Fibroblast of villous mesenchyme (primary cell): ENCODE measurements at regions not wholly inside any gene's neighbourhood (a gene's known extent, or its start where the extent isn't known, plus 50 kb on each side); places are given as distances from the start of the nearest gene placed in this dataset.

Source experiments
- DNase-seq: peaks from one replicate; pipeline ENCODE4 v3.0.0-alpha.2; 2010; ENCODE audit warnings: low read depth
- H3K4me3 ChIP-seq: 2 replicates; pipeline ENCODE4 v1.5.1; 2011; ENCODE audit warnings: low read depth, mild to moderate bottlenecking, low read length
- CTCF ChIP-seq: IDR thresholded peaks from 2 replicates; pipeline ENCODE4 v1.5.1; 2012; ENCODE audit warnings: low read depth, mild to moderate bottlenecking, low read length; ENCODE audit not compliant: insufficient read depth

GRCh38 chr1:60386249-60386648, 312.7 kb upstream of the C1orf87 start:
- DNase-seq = no peak
- no peak overlapping the region for H3K4me3 ChIP-seq
- TF ChIP-seq CTCF = no peak

- DNase-seq = no peak
- H3K4me3 ChIP-seq = no peak overlapping the region
- no peak for TF ChIP-seq CTCF
Observed at GRCh38 chr1:60376196-60376595, 302.6 kb upstream of the C1orf87 start.

- TF ChIP-seq CTCF = no peak
- DNase-seq = no peak
- H3K4me3 ChIP-seq = no peak overlapping the region
Observed at GRCh38 chr1:60374537-60374936, 301.0 kb upstream of the C1orf87 start.

GRCh38 chr1:60367532-60367931, 294.0 kb upstream of the C1orf87 start:
- DNase-seq = no peak
- TF ChIP-seq CTCF = no peak
- no peak overlapping the region for H3K4me3 ChIP-seq

- DNase-seq = no peak
- no peak for TF ChIP-seq CTCF
- H3K4me3 ChIP-seq = no peak overlapping the region
Observed at GRCh38 chr1:60359431-60359830, 285.9 kb upstream of the C1orf87 start.

GRCh38 chr1:60350531-60350930, 277.0 kb upstream of the C1orf87 start:
- no peak for DNase-seq
- H3K4me3 ChIP-seq = no peak overlapping the region
- TF ChIP-seq CTCF = no peak

GRCh38 chr1:60348884-60349283, 275.3 kb upstream of the C1orf87 start:
- DNase-seq = no peak
- no peak for TF ChIP-seq CTCF
- H3K4me3 ChIP-seq = no peak overlapping the region
